Liver (tissue), 8 donors: ENCODE measurements at regions not wholly inside any gene's neighbourhood (a gene's known extent, or its start where the extent isn't known, plus 50 kb on each side); places are given as distances from the start of the nearest gene placed in this dataset.

ENCODE experiments used
- DNase-seq: peaks from one replicate; pipeline ENCODE4 v3.0.0-alpha.2; 2017; ENCODE audit warnings: low spot score
- H3K27ac ChIP-seq, 2 donors: one replicate each; pipeline ENCODE4 v1.7.0; 2013; ENCODE audit warnings: inconsistent platforms in 2 of 2, low read length in 2 of 2, control low read depth in 1 of 2, low read depth in 1 of 2, mild to moderate bottlenecking in 1 of 2
- H3K27me3 ChIP-seq, 4 donors: one replicate each; pipeline versions ENCODE4 v1.6.1 to v1.7.0; 2013; ENCODE audit warnings: low read length in 3 of 4, inconsistent platforms in 1 of 4, mild to moderate bottlenecking in 1 of 4, moderate library complexity in 1 of 4; ENCODE audit not compliant: control insufficient read depth in 4 of 4, insufficient read depth in 4 of 4
- H3K36me3 ChIP-seq, 4 donors: one replicate each; pipeline versions ENCODE4 v1.6.1 to v1.7.0; 2013; ENCODE audit warnings: low read length in 3 of 4, mild to moderate bottlenecking in 3 of 4, low read depth in 1 of 4, moderate library complexity in 1 of 4; ENCODE audit not compliant: control insufficient read depth in 4 of 4, insufficient read depth in 3 of 4
- H3K4me1 ChIP-seq, 4 donors: one replicate each; pipeline versions ENCODE4 v1.6.1 to v1.7.0; 2013; ENCODE audit warnings: low read length in 3 of 4, mild to moderate bottlenecking in 3 of 4, moderate library complexity in 1 of 4; ENCODE audit not compliant: control insufficient read depth in 4 of 4, insufficient read depth in 4 of 4
- H3K4me3 ChIP-seq, 3 donors: one replicate each; pipeline versions ENCODE4 v1.6.1 to v1.7.0; 2013; ENCODE audit warnings: low read length in 3 of 3, control low read depth in 1 of 3, low read depth in 1 of 3, mild to moderate bottlenecking in 1 of 3
- H3K9ac ChIP-seq, 2 donors: one replicate each; pipeline ENCODE4 v1.7.0; 2013; ENCODE audit warnings: low read length in 2 of 2, mild to moderate bottlenecking in 2 of 2, moderate library complexity in 2 of 2, control low read depth in 1 of 2, low read depth in 1 of 2
- H3K9me3 ChIP-seq, 4 donors: one replicate each; pipeline versions ENCODE4 v1.6.1 to v1.7.0; 2013; ENCODE audit warnings: low read length in 3 of 4; ENCODE audit not compliant: control insufficient read depth in 4 of 4
- ATF3 ChIP-seq: IDR thresholded peaks from 2 replicates; pipeline ENCODE4 v1.6.1; 2016; ENCODE audit warnings: antibody characterized with exemption
- FOXA1 ChIP-seq: IDR thresholded peaks from 2 replicates; pipeline ENCODE4 v1.6.1; 2016; ENCODE audit warnings: antibody characterized with exemption
- FOXA2 ChIP-seq: IDR thresholded peaks from 2 replicates; pipeline ENCODE4 v1.6.1; 2016; ENCODE audit warnings: antibody characterized with exemption
- GABPA ChIP-seq, 2 donors: IDR thresholded peaks in 1 of 2; conservative IDR thresholded peaks in 1 of 2; 2 replicates each; pipeline ENCODE4 v1.6.1; 2016; ENCODE audit warnings: antibody characterized with exemption in 2 of 2, mild to moderate bottlenecking in 1 of 2, moderate library complexity in 1 of 2
- HNF4A ChIP-seq, 2 donors: conservative IDR thresholded peaks; 2 replicates each; pipeline ENCODE4 v1.6.1; 2016; ENCODE audit warnings: antibody characterized with exemption in 2 of 2, mild to moderate bottlenecking in 2 of 2
- HNF4G ChIP-seq: IDR thresholded peaks from 2 replicates; pipeline ENCODE4 v1.6.1; 2016; ENCODE audit warnings: antibody characterized with exemption
- JUND ChIP-seq, 2 donors: IDR thresholded peaks; 2 replicates each; pipeline ENCODE4 v1.6.1; 2016; ENCODE audit warnings: antibody characterized with exemption in 2 of 2
- NR2F2 ChIP-seq: IDR thresholded peaks from 2 replicates; pipeline ENCODE4 v1.6.1; 2016; ENCODE audit warnings: antibody characterized with exemption
- SP1 ChIP-seq: IDR thresholded peaks from 2 replicates; pipeline ENCODE4 v1.6.1; 2018; ENCODE audit warnings: antibody characterized with exemption, mild to moderate bottlenecking
- TAF1 ChIP-seq: conservative IDR thresholded peaks from 2 replicates; pipeline ENCODE4 v1.6.1; 2016; ENCODE audit warnings: antibody characterized with exemption, mild to moderate bottlenecking
- WGBS: extraction: QIAGEN DNeasy Blood & Tissue Kit; methylation state at CpG from one replicate; pipeline ENCODE4 v1.1.7; 2013; 5-methylcytosine and 5-hydroxymethylcytosine counted together
- TF ChIP-seq, protein P1 (sequence below): fragments of 150-350 bp; IDR thresholded peaks from 2 replicates; pipeline ENCODE4 v1.5.1; 2017; ENCODE audit warnings: improper control_type of control experiment, low read depth, low read length; ENCODE audit not compliant: missing input control
- TF ChIP-seq, protein P2 (sequence below): IDR thresholded peaks from 2 replicates; pipeline ENCODE4 v1.6.1; 2016; ENCODE audit warnings: antibody characterized with exemption, mild to moderate bottlenecking
- donor health status: healthy.
- donor health status: healthy.
- donor health status: healthy.
- donor health status: healthy.
- donor health status: healthy.

GRCh38 chr2:58347810-58348209 lies 106.7 kb upstream of the FANCL start:
- Histone ChIP-seq H3K9me3 (no peaks in the 10 kb centered on the region), H3K9ac (no peak overlapping the region), H3K36me3 (no peaks in the 10 kb centered on the region), H3K27ac (no peak overlapping the region), H3K4me3 (no peak overlapping the region), H3K27me3 (no peaks in the 10 kb centered on the region), H3K4me1 (no peaks in the 10 kb centered on the region)
- TF ChIP-seq, protein P1, sequence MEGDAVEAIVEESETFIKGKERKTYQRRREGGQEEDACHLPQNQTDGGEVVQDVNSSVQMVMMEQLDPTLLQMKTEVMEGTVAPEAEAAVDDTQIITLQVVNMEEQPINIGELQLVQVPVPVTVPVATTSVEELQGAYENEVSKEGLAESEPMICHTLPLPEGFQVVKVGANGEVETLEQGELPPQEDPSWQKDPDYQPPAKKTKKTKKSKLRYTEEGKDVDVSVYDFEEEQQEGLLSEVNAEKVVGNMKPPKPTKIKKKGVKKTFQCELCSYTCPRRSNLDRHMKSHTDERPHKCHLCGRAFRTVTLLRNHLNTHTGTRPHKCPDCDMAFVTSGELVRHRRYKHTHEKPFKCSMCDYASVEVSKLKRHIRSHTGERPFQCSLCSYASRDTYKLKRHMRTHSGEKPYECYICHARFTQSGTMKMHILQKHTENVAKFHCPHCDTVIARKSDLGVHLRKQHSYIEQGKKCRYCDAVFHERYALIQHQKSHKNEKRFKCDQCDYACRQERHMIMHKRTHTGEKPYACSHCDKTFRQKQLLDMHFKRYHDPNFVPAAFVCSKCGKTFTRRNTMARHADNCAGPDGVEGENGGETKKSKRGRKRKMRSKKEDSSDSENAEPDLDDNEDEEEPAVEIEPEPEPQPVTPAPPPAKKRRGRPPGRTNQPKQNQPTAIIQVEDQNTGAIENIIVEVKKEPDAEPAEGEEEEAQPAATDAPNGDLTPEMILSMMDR: no peak
- no peak for TF ChIP-seq SP1
- no peak for DNase-seq
- 24% methylated on average over 1 of the region's 1 CpG for WGBS

DNA sequence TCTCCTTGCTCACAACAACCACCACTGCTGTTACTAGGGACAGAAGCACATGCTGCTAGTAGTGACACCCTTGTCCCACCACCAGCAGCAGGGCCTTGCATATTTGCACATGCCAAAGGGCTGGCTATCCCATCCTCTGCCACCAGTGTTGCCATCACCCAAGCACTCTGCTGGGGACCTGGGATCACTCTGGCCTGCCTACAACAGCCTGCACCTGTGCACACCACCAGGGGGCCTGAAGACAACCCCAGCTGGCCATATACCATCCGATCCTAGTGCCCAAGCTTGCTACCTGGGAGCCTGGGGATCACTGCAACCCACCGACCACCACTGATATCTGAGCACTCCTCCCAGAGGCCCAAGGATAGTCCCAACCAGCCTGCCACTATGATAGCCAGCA lies 99.9 kb upstream of the FANCL start:
- no peaks in the 10 kb centered on the region for H3K9me3 ChIP-seq
- H3K4me1 ChIP-seq: no peaks in the 10 kb centered on the region
- no peak for DNase-seq
- H3K27me3 ChIP-seq: no peaks in the 10 kb centered on the region
- H3K36me3 ChIP-seq: no peaks in the 10 kb centered on the region
- 85% methylated on average over 2 of the region's 2 CpGs for WGBS
- TF ChIP-seq HNF4A (conservative IDR thresholded peaks at IDR 0.05): no peak
- TF ChIP-seq, protein P2, sequence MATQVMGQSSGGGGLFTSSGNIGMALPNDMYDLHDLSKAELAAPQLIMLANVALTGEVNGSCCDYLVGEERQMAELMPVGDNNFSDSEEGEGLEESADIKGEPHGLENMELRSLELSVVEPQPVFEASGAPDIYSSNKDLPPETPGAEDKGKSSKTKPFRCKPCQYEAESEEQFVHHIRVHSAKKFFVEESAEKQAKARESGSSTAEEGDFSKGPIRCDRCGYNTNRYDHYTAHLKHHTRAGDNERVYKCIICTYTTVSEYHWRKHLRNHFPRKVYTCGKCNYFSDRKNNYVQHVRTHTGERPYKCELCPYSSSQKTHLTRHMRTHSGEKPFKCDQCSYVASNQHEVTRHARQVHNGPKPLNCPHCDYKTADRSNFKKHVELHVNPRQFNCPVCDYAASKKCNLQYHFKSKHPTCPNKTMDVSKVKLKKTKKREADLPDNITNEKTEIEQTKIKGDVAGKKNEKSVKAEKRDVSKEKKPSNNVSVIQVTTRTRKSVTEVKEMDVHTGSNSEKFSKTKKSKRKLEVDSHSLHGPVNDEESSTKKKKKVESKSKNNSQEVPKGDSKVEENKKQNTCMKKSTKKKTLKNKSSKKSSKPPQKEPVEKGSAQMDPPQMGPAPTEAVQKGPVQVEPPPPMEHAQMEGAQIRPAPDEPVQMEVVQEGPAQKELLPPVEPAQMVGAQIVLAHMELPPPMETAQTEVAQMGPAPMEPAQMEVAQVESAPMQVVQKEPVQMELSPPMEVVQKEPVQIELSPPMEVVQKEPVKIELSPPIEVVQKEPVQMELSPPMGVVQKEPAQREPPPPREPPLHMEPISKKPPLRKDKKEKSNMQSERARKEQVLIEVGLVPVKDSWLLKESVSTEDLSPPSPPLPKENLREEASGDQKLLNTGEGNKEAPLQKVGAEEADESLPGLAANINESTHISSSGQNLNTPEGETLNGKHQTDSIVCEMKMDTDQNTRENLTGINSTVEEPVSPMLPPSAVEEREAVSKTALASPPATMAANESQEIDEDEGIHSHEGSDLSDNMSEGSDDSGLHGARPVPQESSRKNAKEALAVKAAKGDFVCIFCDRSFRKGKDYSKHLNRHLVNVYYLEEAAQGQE: no peak
- no peak for TF ChIP-seq FOXA1
- TF ChIP-seq HNF4G: no peak
- TF ChIP-seq TAF1: no peak
- TF ChIP-seq, protein P1: no peak
- no peak for TF ChIP-seq FOXA2
- TF ChIP-seq SP1: no peak
- TF ChIP-seq ATF3: no peak
- no peak for TF ChIP-seq GABPA (IDR thresholded peaks at IDR 0.05 in 1 of 2, conservative IDR thresholded peaks at IDR 0.05 in 1 of 2)
- no peak for TF ChIP-seq NR2F2
- TF ChIP-seq JUND (IDR thresholded peaks at IDR 0.05): no peak
- H3K27ac ChIP-seq: no peak overlapping the region
- H3K4me3 ChIP-seq: no peak overlapping the region
- no peak overlapping the region for H3K9ac ChIP-seq
